Thyroid gland (tissue), 4 donors: ENCODE measurements at regions not wholly inside any gene's neighbourhood (a gene's known extent, or its start where the extent isn't known, plus 50 kb on each side); places are given as distances from the start of the nearest gene placed in this dataset.

Experiments used
- DNase-seq, 2 donors: peaks; one replicate each; pipeline ENCODE4 v3.0.0-alpha.2; 2019
- H3K27ac ChIP-seq, 3 donors: fragments of 200-600 bp; sonication (generic); 1 replicate in 2 of 3; 2 replicates in 1 of 3; pipeline ENCODE4 v1.5.1; 2016 to 2019; ENCODE audit warnings: mild to moderate bottlenecking in 1 of 3, moderate library complexity in 1 of 3
- H3K27me3 ChIP-seq: fragments of 200-600 bp; sonication (generic); one replicate; pipeline ENCODE4 v1.5.1; 2019
- H3K36me3 ChIP-seq, 2 donors: fragments of 200-600 bp; sonication (generic); one replicate each; pipeline ENCODE4 v1.5.1; 2016 to 2019
- H3K4me1 ChIP-seq, 2 donors: fragments of 200-600 bp; sonication (generic); one replicate each; pipeline ENCODE4 v1.5.1; 2017 to 2019
- H3K4me3 ChIP-seq, 3 donors: fragments of 200-600 bp; sonication (generic); replicated peaks in 1 of 3; 1 replicate in 2 of 3; 2 replicates in 1 of 3; pipeline ENCODE4 v1.5.1; 2016; ENCODE audit warnings: mild to moderate bottlenecking in 1 of 3
- H3K9me3 ChIP-seq: fragments of 200-600 bp; sonication (generic); one replicate; pipeline ENCODE4 v1.5.1; 2017
- POLR2A ChIP-seq, 2 donors: fragments of 450-650 bp; IDR thresholded peaks; one replicate each; pipeline ENCODE4 v1.6.1; 2017; ENCODE audit warnings: antibody characterized with exemption in 2 of 2, mild to moderate bottlenecking in 2 of 2, moderate library complexity in 1 of 2
- WGBS, 2 donors: methylation state at CpG; one replicate each; pipeline ENCODE4 v1.1.5; 2017; 5-methylcytosine and 5-hydroxymethylcytosine counted together
- intact Hi-C: fragments of 100-400 bp; cut with DNase I; formaldehyde crosslinking; loops from one replicate; pipeline ENCODE4 v1.15.1; 2023
- TF ChIP-seq, protein P1 (sequence below), 6 experiments: fragments of 200-600 bp in 3 of 6; fragments of 450-650 bp in 3 of 6; sonication (generic) in 3 of 6; IDR thresholded peaks; one replicate each; pipeline ENCODE4 v1.5.1; 2016 to 2019; ENCODE audit warnings: antibody characterized with exemption in 6 of 6, mild to moderate bottlenecking in 2 of 6, inconsistent platforms in 1 of 6, moderate library complexity in 1 of 6

DNA sequence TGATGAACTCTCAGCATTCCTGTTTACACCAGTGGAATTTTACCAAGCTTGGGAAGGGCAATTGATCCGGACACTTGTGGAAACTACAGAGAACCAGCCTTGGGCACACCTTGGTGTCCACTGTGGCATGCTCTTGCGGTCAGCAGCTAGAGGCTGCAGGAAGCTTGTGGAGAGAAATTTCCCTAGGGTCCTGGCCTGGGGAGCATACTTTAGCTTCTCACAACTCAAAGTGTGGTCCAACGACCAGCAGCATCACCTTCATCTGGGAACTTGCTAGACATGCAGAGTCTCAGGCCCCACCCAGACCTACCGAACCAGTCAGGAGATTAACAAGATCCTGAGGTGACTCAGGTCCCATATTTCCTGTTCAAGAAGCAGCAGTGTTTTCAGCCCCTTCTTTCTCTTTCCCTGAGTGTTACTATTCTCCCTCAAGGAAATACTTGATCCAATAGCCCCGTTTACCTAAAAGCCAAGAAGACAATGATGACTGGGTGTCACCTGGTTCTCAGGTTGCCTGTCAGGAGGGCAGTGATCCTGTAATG, 55.7 kb upstream of the KCNE2 start:
- intact Hi-C loops: no loop called here

DNA sequence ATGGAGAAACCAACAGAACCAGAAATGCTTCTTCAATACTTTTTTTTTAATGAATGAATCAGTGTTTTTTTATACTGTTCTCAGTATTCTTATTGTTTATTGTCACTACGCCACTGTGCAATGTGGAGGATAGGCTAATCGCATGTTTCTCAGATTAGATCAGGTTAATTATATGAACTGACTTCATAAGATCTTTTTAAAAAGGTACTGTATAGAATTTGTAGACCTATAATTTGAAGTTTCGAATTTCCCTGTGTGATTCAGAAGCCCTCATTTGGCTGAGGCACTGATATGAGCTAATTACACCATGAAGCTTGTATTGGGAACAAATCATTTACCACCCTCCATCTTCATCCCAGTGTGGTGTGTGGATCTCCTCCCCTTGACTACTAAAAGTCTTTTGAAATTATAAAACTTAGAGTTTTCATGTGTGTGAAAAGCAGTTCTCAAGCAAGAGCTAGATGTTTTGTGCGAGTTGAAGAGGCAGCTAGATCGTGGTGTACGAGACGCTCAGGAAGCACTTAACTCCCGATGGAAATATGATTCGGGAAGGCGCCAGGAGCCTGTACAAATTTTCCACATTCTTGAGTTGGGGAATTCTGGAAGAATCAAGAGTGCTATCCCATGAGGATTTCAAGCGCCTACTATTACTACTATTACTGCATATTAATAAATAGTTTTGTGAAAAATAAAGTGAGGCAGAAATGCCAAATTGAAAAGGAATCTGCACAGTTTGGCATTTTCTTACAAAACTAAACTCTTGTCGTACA, 52.1 kb upstream of the KCNE2 start:
- Histone ChIP-seq H3K36me3 (no peaks in the 10 kb centered on the region), H3K4me1 (no peaks in the 10 kb centered on the region), H3K27me3 (no peaks in the 10 kb centered on the region), H3K27ac (no peak overlapping the region), H3K4me3 (no peak overlapping the region), H3K9me3 (no peaks in the 10 kb centered on the region)
- no peak for DNase-seq
- WGBS, 2 donors: 82 to 88% methylated on average over 12 of the region's 12 CpGs
- intact Hi-C loops: no loop called here
- TF ChIP-seq, protein P1, sequence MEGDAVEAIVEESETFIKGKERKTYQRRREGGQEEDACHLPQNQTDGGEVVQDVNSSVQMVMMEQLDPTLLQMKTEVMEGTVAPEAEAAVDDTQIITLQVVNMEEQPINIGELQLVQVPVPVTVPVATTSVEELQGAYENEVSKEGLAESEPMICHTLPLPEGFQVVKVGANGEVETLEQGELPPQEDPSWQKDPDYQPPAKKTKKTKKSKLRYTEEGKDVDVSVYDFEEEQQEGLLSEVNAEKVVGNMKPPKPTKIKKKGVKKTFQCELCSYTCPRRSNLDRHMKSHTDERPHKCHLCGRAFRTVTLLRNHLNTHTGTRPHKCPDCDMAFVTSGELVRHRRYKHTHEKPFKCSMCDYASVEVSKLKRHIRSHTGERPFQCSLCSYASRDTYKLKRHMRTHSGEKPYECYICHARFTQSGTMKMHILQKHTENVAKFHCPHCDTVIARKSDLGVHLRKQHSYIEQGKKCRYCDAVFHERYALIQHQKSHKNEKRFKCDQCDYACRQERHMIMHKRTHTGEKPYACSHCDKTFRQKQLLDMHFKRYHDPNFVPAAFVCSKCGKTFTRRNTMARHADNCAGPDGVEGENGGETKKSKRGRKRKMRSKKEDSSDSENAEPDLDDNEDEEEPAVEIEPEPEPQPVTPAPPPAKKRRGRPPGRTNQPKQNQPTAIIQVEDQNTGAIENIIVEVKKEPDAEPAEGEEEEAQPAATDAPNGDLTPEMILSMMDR (IDR thresholded peaks at IDR 0.05): no peak
- TF ChIP-seq POLR2A (IDR thresholded peaks at IDR 0.05): no peak

More for the DNA sequence above, 55.7 kb upstream of the KCNE2 start:
- H3K4me1 ChIP-seq: no peaks in the 10 kb centered on the region
- H3K27me3 ChIP-seq: no peaks in the 10 kb centered on the region
- H3K4me3 ChIP-seq: no peak overlapping the region
- H3K36me3 ChIP-seq: no peaks in the 10 kb centered on the region
- H3K9me3 ChIP-seq: no peaks in the 10 kb centered on the region
- no peak for DNase-seq
- no peak overlapping the region for H3K27ac ChIP-seq
- TF ChIP-seq, protein P1 (IDR thresholded peaks at IDR 0.05): no peak
- no peak for TF ChIP-seq POLR2A (IDR thresholded peaks at IDR 0.05)
- 78 to 89% methylated on average over 5 of the region's 5 CpGs for WGBS, 2 donors

DNA sequence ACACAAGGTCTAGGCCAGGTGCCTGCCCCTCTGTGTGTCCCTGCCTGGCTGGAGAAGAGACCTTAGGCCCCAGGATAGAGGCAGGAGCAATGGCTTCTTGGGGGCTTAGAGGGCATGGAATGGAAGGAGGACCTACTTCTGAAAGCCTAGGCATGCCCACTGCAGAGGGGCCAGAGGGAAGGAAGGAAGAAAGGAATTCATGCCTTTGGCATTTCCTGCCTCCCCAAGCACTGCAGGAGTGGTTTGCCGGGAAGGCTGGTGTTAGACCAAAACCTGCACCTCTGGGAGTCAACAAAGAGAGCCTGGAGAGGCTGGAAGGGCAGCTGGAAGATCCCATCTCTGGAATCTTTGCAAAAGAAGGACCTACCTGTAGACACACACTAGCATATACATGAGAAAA, 50.7 kb upstream of the KCNE2 start:
- Histone ChIP-seq H3K36me3 (no peaks in the 10 kb centered on the region), H3K27me3 (no peaks in the 10 kb centered on the region), H3K9me3 (no peaks in the 10 kb centered on the region), H3K4me1 (no peaks in the 10 kb centered on the region), H3K27ac (no peak overlapping the region), H3K4me3 (no peak overlapping the region)
- DNase-seq: no peak
- TF ChIP-seq, protein P1 (IDR thresholded peaks at IDR 0.05): no peak
- TF ChIP-seq POLR2A (IDR thresholded peaks at IDR 0.05): no peak
- WGBS, 2 donors: 41 to 70% methylated on average over 1 of the region's 1 CpG
- intact Hi-C loops: no loop called here
